Heart left ventricle (tissue), 13 donors: ENCODE measurements at regions not wholly inside any gene's neighbourhood (a gene's known extent, or its start where the extent isn't known, plus 50 kb on each side); places are given as distances from the start of the nearest gene placed in this dataset.

ENCODE experiments used
- POLR2A ChIP-seq, 2 donors: fragments of 450-650 bp; IDR thresholded peaks; one replicate each; pipeline ENCODE4 v1.6.1; 2017; ENCODE audit warnings: antibody characterized with exemption in 2 of 2, mild to moderate bottlenecking in 2 of 2, moderate library complexity in 2 of 2
- TF ChIP-seq, protein P1 (sequence below), 12 donors: fragments of 200-600 bp; sonication (generic) in 4 of 12; IDR thresholded peaks; one replicate each; pipeline versions ENCODE4 v1.5.0 to v1.8.0; 2018 to 2022; ENCODE audit warnings: antibody characterized with exemption in 12 of 12, mild to moderate bottlenecking in 5 of 12
- donor health status: ischemic (EF 13 %, LVEDD 7.1; RV severe dilation, severe dysfunction).
- donor health status: DM: no; HTN: yes; CAD: no.
- donor health status: DM: no; HTN: no; CAD: no.
- donor health status: ischemic (EF 25% LVEDD 6.9; RV normal size, moderate dysfunction).
- donor health status: ischemic (EF 25% LVEDD 5.7; RV mildly dilated, moderate dysfunction).
- donor health status: ischemic (EF 35%, LVEDD 5.7; RV mildly dilated, moderate dysfunction).
- donor health status: nonischemic (EF 11% LVEDD 7.7; RV severe dilation, severe dysfunction).
- donor health status: DM: yes; HTN: yes; CAD: no.
- donor health status: PGD.
- donor health status: ischemic (EF 29% LVEDD 5.4; RV normal size, mild dysfunction).
- donor health status: nonischemic (EF 23%, LVEDD 6.1; RV moderate dilation, normal function).

DNA sequence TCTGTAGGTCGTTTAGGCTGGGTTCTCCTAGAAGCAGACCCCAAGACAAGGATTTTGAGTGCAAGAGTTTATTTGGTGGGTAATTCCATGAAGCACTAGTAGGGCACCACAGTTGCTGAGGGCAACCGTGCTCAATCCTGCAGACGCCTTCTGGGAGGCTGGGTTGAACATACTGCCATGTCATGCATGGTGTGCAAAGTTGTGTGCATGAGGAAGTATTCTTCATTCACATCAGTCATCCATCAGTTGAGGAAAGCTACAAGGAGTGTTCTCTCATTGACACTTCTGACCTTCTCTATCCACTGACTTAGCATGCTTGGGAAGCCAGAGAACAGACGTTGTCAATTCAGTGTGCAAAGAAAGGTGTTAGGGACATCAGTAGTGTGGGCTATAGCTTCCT lies 179.2 kb downstream of the PTPN11 start:
- no peak for TF ChIP-seq POLR2A (IDR thresholded peaks at IDR 0.05)
- TF ChIP-seq, protein P1, sequence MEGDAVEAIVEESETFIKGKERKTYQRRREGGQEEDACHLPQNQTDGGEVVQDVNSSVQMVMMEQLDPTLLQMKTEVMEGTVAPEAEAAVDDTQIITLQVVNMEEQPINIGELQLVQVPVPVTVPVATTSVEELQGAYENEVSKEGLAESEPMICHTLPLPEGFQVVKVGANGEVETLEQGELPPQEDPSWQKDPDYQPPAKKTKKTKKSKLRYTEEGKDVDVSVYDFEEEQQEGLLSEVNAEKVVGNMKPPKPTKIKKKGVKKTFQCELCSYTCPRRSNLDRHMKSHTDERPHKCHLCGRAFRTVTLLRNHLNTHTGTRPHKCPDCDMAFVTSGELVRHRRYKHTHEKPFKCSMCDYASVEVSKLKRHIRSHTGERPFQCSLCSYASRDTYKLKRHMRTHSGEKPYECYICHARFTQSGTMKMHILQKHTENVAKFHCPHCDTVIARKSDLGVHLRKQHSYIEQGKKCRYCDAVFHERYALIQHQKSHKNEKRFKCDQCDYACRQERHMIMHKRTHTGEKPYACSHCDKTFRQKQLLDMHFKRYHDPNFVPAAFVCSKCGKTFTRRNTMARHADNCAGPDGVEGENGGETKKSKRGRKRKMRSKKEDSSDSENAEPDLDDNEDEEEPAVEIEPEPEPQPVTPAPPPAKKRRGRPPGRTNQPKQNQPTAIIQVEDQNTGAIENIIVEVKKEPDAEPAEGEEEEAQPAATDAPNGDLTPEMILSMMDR (IDR thresholded peaks at IDR 0.05), result no peak
